HepG2 (cell line): ENCODE measurements at regions not wholly inside any gene's neighbourhood (a gene's known extent, or its start where the extent isn't known, plus 50 kb on each side); places are given as distances from the start of the nearest gene placed in this dataset.

ENCODE experiments used
- ATAC-seq: fragments of 200-7000 bp; cut with Tn5 transposase; 3 replicates; pipeline ENCODE4 v1.9.1; 2020; ENCODE audit warnings: mild to moderate bottlenecking, moderate library complexity
- BruUV-seq: library from RNA; stranded (reverse); fragments of 400-500 nt; replicated peaks from 2 replicates; lab custom pipeline; 2021; lab: Mats Ljungman, UMichigan
- CTCF ChIA-PET: fragments of 300-600 bp; formaldehyde crosslinking; extraction: SDS; loops from one replicate; lab custom pipeline; 2021; ENCODE audit warnings: low total read pairs, inconsistent platforms, low intra/inter-chr PET ratio; lab: Yijun Ruan, JAX
- POLR2A ChIA-PET: fragments of 350-600 bp; sonication (Branson Sonifier 250); formaldehyde crosslinking; loops from one replicate; lab custom pipeline; 2020; ENCODE audit warnings: antibody characterized with exemption, inconsistent platforms; lab: Yijun Ruan, JAX
- DNase-seq: peaks from one replicate; pipeline ENCODE4 v3.0.0-alpha.2; 2015; ENCODE audit warnings: low spot score
- FAIRE-seq: peaks from 3 replicates; lab custom pipeline; 2011; peaks lifted over from hg19 to GRCh38; lab: Jason Lieb, UNC
- H2AFZ ChIP-seq: one replicate; pipeline ENCODE4 v1.6.1; 2011; ENCODE audit warnings: low read length, inconsistent platforms
- H3K27ac ChIP-seq: fragments of 300-600 bp; 3 replicates; pipeline ENCODE4 v1.8.0; 2011; ENCODE audit warnings: mixed run types, mild to moderate bottlenecking, mixed read lengths, low read length, inconsistent platforms; ENCODE audit not compliant: insufficient read depth; ENCODE audit errors: extremely low read length
- H3K27me3 ChIP-seq, 2 experiments: fragments of 200-600 bp in 1 of 2; 2 replicates in 1 of 2; 3 replicates in 1 of 2; pipeline versions ENCODE4 v1.6.0 to v1.8.0; 2011; ENCODE audit warnings: low read length in 2 of 2, mild to moderate bottlenecking in 2 of 2, moderate library complexity in 2 of 2, inconsistent platforms in 1 of 2; ENCODE audit not compliant: insufficient read depth in 2 of 2, control insufficient read depth in 1 of 2
- H3K36me3 ChIP-seq, 2 experiments: fragments of 200-600 bp in 1 of 2; replicated peaks in 1 of 2; 2 replicates in 1 of 2; 3 replicates in 1 of 2; pipeline versions ENCODE4 v1.5.1 to v1.8.0; 2011; ENCODE audit warnings: low read length in 2 of 2, inconsistent platforms in 1 of 2; ENCODE audit not compliant: insufficient read depth in 2 of 2, control insufficient read depth in 1 of 2
- H3K4me1 ChIP-seq: 2 replicates; pipeline ENCODE4 v1.5.1; 2012; ENCODE audit warnings: low read length, inconsistent platforms; ENCODE audit not compliant: insufficient read depth
- H3K4me2 ChIP-seq: 2 replicates; pipeline ENCODE4 v1.6.0; 2011; ENCODE audit warnings: low read depth, low read length, inconsistent platforms
- H3K4me3 ChIP-seq, 3 experiments: fragments of 200-600 bp in 1 of 3; sonication (generic), shearing (Covaris generic) in 1 of 3; replicated peaks in 1 of 3; 2 replicates each; pipeline ENCODE4 v1.5.1; 2011 to 2016; ENCODE audit warnings: low read length in 3 of 3, inconsistent platforms in 2 of 3, low read depth in 2 of 3, mild to moderate bottlenecking in 2 of 3, control low read depth in 1 of 3, mixed read lengths in 1 of 3; ENCODE audit not compliant: insufficient read depth in 1 of 3
- H3K79me2 ChIP-seq: one replicate; pipeline ENCODE4 v1.6.1; 2011; ENCODE audit warnings: low read length, inconsistent platforms; ENCODE audit not compliant: insufficient read depth
- H3K9ac ChIP-seq: 2 replicates; pipeline ENCODE4 v1.6.0; 2011; ENCODE audit warnings: mild to moderate bottlenecking, low read depth, low read length, inconsistent platforms; ENCODE audit not compliant: insufficient read depth
- H3K9me3 ChIP-seq: 2 replicates; pipeline ENCODE4 v1.5.1; 2012; ENCODE audit warnings: mild to moderate bottlenecking, low read length
- H4K20me1 ChIP-seq: 2 replicates; pipeline ENCODE4 v1.6.0; 2011; ENCODE audit warnings: inconsistent platforms, mild to moderate bottlenecking, low read length, moderate library complexity; ENCODE audit not compliant: insufficient read depth
- CHD2 ChIP-seq: IDR thresholded peaks from 2 replicates; pipeline ENCODE4 v1.6.1; 2011; ENCODE audit warnings: low read depth, low read length, improper control_type of control experiment
- FIP1L1 ChIP-seq: fragments of 200-400 bp; formaldehyde crosslinking; IDR thresholded peaks from 2 replicates; pipeline ENCODE4 v1.6.1; 2018; ENCODE audit warnings: low read depth, mild to moderate bottlenecking, low read length, moderate library complexity, borderline replicate concordance; ENCODE audit not compliant: insufficient read depth
- KDM4B ChIP-seq: sonication (generic); formaldehyde crosslinking; IDR thresholded peaks from 2 replicates; pipeline ENCODE4 v1.4.0; 2020; ENCODE audit warnings: missing genetic modification reagents
- KMT2B ChIP-seq: IDR thresholded peaks from 2 replicates; pipeline ENCODE4 v1.6.1; 2016; ENCODE audit warnings: missing genetic modification reagents, missing compliant biosample characterization
- MXD3 ChIP-seq: IDR thresholded peaks from 2 replicates; pipeline ENCODE4 v1.6.1; 2016; ENCODE audit warnings: mild to moderate bottlenecking, missing biosample characterization, missing genetic modification reagents
- NR3C1 ChIP-seq: sonication (generic); formaldehyde crosslinking; IDR thresholded peaks from 2 replicates; pipeline ENCODE4 v1.4.0; 2020; ENCODE audit warnings: missing genetic modification reagents
- PHF20 ChIP-seq: sonication (generic); formaldehyde crosslinking; IDR thresholded peaks from 2 replicates; pipeline ENCODE4 v1.5.0; 2020; ENCODE audit warnings: mild to moderate bottlenecking, missing genetic modification reagents
- TFDP2 ChIP-seq: sonication (generic); formaldehyde crosslinking; IDR thresholded peaks from 2 replicates; pipeline ENCODE4 v1.4.0; 2020; ENCODE audit warnings: missing genetic modification reagents
- ZMAT5 ChIP-seq: sonication (generic); formaldehyde crosslinking; IDR thresholded peaks from 2 replicates; pipeline ENCODE4 v1.5.0; 2020; ENCODE audit warnings: mild to moderate bottlenecking, low read depth, missing genetic modification reagents, borderline replicate concordance
- ZNF407 ChIP-seq: sonication (generic); formaldehyde crosslinking; IDR thresholded peaks from one replicate; pipeline ENCODE4 v1.5.1; 2020; ENCODE audit warnings: mild to moderate bottlenecking, missing genetic modification reagents; ENCODE audit errors: not compliant biosample characterization
- ZNF468 ChIP-seq: sonication (generic); formaldehyde crosslinking; IDR thresholded peaks from 2 replicates; pipeline ENCODE4 v1.8.0; 2022; ENCODE audit warnings: mild to moderate bottlenecking, moderate library complexity, missing genetic modification reagents
- ZSCAN25 ChIP-seq: sonication (generic); formaldehyde crosslinking; IDR thresholded peaks from 2 replicates; pipeline ENCODE4 v1.8.0; 2022; ENCODE audit warnings: mild to moderate bottlenecking, missing genetic modification reagents
- WGBS: methylation state at CpG from one replicate; pipeline ENCODE4 v1.1.6; 2017; ENCODE audit warnings: low lambda C conversion rate; 5-methylcytosine and 5-hydroxymethylcytosine counted together
- in situ Hi-C: cut with HindIII; loops from 2 replicates; pipeline ENCODE4 v1.10.0; 2017; ENCODE audit warnings: low pct_unique_long_range_greater_than_20kb; ENCODE audit not compliant: extremely low pct_ligation_motif_present
- intact Hi-C: fragments of 100-400 bp; cut with micrococcal nuclease; formaldehyde crosslinking; loops from one replicate; pipeline ENCODE4 v1.10.0; 2022; ENCODE audit not compliant: unreplicated experiment

- H3K79me2 ChIP-seq, result no peaks in the 10 kb centered on the region
- H3K9me3 ChIP-seq, result no peaks in the 10 kb centered on the region
- intact Hi-C loops (no loop called here), in situ Hi-C loops (no loop called here)
- DNase-seq (no peak), ATAC-seq (no peak), FAIRE-seq (no peak)
- no peaks in the 10 kb centered on the region for H3K36me3 ChIP-seq
- POLR2A ChIA-PET, result no interaction called here
- 52% methylated on average over 5 of the region's 11 CpGs for WGBS
- no peaks in the 10 kb centered on the region for H4K20me1 ChIP-seq
- H3K27me3 ChIP-seq, result peaks cover 3 to 18% of the 10 kb centered on the region in 2 experiments; a peak in 2 of 5 replicates
- H3K4me1 ChIP-seq, result no peaks in the 10 kb centered on the region
- H3K4me3 ChIP-seq, result no peak overlapping the region
- no TSS peak for BruUV-seq
- CTCF ChIA-PET, result no interaction called here
- H3K4me2 ChIP-seq, result no peak overlapping the region
- H3K27ac ChIP-seq, result no peak overlapping the region
- H2AFZ ChIP-seq, result no peak overlapping the region
- H3K9ac ChIP-seq, result no peak overlapping the region
- TF ChIP-seq ZNF468 (CRISPR knock-in tag), result no peak
- TF ChIP-seq FIP1L1, result no peak
- TF ChIP-seq MXD3 (CRISPR knock-in tag), result no peak
- no peak for TF ChIP-seq KMT2B (CRISPR knock-in tag)
- TF ChIP-seq PHF20 (CRISPR knock-in tag), result no peak
- no peak for TF ChIP-seq CHD2
- TF ChIP-seq NR3C1 (CRISPR knock-in tag), result no peak
- no peak for TF ChIP-seq KDM4B (CRISPR knock-in tag)
- no peak for TF ChIP-seq ZNF407 (CRISPR knock-in tag)
- no peak for TF ChIP-seq ZMAT5
- no peak for TF ChIP-seq ZSCAN25 (CRISPR knock-in tag)
- TF ChIP-seq TFDP2 (CRISPR knock-in tag), result no peak
These were observed 187.7 kb downstream of the PTPN20 start for GRCh38 chr10:47098964-47099363.
